Effector CD4-positive, alpha-beta T cell (primary cell): ENCODE measurements at regions not wholly inside any gene's neighbourhood (a gene's known extent, or its start where the extent isn't known, plus 50 kb on each side); places are given as distances from the start of the nearest gene placed in this dataset.
"Not testable (repeated sequence)": the region's sequence is repeated elsewhere in the genome, so short reads cannot be mapped to it uniquely, and the experiment has no call there.

Experiments used
- DNase-seq: peaks from one replicate; pipeline ENCODE4 v3.0.0-alpha.2; 2020

DNA sequence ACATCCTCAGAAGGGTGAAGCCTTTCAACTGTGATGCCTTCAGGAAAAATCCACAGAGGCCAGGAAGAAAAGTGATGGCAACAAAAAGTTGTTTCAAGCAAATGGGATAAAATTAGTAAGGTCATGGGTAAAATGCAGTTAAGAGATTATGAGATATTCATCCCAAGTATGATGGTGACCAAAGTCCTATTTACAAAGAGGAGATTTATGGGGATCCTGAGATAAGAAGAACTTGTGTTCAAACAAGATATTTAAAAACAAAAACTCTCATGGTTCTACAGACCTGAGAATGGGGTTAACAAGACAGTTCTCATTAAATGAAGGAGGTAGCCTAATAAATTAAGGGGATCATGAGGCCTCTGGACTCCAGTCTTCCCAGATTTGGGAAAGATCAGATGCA is 184.4 kb downstream of the FCRL5 start:
- DNase-seq, result no peak

DNA sequence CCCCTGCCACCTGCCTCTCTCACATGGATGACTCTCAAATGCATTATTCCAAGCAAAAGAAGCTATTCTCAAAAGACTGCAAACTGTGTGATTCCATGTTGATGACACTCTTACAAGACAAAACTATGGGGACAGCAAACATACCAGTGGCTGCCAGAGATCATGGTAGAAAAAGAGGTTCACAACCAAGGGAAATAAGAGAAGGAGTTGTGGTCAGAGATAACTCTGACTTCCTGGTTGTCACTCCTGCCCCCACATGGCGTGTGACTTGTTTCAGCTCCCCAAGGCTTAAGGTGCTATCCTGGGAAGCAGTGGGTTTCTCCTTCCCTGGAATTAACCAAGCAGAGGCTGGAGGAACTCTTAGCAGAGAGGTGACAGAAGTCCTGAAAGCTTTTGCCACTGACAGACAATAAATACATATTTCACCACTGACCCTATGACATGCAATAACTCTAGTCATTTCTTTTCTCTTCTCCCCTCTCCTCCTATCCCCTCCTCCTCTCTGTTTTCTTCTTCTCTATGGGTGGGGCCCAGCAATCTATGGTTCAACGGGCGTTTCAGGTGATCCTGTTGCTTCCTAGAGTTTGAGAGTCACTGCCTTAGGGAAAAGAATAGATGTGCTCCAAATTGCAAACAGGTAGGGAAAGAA is 185.1 kb downstream of the FCRL5 start:
- no peak for DNase-seq

DNA sequence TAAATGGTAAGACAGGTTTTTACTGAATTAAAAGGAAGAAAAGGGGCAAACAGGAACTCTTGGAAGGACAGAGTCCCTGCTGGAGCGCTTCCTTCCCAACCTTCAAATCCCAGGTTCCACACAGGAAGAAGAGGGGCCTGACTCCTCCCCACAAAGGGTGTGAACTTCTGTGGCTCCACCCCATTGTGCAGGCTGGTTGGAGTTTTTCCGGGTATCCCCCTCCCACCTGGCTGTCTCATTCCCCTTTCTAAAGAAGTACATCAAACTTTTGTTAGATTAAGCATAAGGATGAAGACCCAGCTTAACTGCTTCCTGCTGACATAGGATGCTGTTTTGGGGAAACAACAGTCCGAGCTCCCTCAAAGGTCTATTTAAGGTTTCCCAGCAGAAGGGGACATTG is 187.7 kb downstream of the FCRL5 start:
- DNase-seq, result no peak

DNA sequence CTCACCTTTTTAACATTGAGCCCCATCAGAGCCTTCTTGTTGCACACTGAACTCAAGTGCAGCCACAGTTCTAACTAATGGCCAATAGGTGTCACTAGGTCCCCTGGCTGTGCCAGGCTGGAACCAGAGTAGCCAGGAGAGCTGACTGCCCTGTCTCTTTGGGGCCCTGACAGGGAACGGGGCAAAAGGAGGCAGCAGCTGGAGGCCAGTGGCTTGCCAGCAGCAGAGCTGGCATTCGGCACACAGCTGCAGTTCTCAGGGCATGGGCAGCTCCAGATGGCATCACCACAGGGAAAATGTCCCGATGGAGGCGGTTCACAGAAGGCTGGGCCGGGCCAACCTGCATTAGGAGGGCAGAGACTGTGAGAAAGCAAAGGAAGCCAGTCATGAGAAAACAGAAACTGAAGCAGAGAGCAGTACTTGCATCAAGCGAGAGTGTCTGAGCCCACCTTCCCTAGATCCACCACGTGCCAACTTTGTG is 188.6 kb downstream of the FCRL5 start:
- DNase-seq, result no peak

DNA sequence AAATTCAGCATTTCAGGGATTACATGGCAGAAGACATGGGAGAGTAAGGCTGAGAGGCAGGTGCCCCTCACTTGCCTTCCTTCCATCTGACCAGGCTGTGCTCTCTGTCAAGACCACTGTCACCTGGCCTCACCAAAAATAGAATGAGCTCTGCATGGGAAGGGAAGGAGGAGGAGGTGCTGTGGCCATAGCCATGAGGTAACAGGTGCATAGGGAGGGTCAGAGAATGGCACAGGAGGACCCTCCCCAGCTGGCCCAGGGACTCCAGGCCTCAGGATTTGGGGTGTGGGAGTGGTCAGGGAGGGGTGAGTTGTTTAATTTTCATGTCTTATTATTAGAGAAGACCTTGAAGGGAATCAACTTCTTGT is 192.3 kb downstream of the FCRL5 start:
- DNase-seq, result no peak

DNA sequence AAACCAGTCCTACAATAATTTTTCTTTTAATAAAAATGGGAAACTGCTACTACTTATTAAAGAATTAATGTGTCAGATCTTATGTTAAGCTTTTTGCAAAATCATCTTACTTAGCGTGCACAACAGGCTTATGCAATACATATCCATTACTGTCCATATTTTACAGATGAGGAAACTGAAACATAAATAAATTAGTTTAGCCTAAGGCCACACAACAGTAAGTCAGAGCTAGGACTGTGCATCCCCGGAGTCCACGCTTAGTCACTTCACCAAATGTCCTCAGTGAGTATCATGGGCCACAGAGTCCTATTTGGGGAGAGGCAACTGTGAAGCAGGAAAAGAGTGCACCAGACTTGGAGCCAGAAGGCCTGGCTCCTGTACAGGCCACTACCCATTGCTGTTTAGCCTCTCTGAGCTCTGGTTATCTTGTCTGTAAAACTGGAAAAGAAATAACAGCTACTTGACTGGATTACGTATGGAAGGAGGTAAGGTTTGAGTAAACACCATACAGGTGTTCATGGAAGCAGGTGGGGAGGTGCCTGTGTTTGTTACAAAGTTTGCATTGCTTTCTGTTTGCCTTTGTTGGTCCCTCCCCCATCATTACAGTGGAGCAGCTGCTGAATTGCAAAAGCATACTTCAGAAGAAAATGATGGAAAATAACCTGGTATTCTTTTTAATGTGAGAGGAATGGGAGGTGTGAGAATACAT is 192.8 kb downstream of the FCRL5 start:
- no peak for DNase-seq

DNA sequence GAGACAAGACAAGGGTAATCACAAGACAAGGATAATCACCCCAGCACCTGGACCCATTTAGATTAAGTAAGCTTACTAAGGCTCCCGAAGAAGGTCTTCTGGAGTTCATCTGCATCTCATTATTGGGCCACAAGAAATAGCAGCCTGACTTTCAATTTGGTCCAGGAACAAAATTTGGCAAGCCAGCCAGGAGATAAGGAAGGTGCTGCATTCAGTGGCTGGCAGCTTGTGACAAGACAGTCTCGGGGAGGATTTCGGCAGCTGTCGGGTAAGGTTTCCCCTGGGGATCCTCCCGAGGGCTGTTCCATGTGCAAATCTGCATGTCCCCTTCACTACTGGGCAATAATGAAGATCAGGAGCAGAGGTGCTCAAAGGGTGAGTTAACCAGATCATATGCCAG is 195.2 kb downstream of the FCRL5 start:
- no peak for DNase-seq

DNA sequence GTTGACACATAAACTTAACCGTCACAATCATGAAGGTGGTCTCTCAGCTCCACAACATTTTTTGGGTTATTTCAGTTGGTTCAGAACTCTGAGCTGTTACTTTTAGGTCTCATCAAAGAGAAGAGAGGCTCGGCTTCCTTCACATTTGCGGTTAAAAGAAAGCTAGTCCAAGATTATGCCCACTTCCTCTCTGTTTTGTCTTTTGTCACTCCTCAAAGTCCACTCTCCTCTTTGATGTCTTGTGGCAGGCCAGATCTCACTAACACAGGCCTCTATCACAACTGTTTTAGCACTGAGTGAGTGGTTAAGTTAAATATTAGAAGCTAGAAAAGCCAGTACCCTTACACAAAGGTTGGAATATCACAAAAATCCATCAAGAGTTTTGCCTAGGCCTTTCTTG is 195.7 kb downstream of the FCRL5 start:
- DNase-seq, result no peak

DNA sequence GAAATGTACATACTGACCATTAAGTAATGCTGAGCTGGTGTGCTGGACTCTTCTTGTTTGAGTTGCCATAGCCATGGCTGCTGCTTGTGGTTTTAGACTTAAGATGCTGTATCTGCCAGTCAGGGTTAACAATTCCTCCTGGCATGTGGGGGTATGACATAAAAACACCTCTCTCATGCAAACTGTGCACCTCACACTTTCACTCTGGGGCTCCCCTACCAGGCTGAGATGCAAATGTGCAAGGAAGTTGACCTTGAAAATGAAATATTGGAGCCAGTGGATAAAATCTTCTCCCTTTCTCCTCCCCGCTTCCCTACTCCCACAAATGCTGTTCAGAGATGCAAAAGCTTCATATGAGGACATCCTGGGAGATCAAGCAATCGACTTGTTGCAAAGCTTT is 198.8 kb downstream of the FCRL5 start:
- DNase-seq, result no peak

DNA sequence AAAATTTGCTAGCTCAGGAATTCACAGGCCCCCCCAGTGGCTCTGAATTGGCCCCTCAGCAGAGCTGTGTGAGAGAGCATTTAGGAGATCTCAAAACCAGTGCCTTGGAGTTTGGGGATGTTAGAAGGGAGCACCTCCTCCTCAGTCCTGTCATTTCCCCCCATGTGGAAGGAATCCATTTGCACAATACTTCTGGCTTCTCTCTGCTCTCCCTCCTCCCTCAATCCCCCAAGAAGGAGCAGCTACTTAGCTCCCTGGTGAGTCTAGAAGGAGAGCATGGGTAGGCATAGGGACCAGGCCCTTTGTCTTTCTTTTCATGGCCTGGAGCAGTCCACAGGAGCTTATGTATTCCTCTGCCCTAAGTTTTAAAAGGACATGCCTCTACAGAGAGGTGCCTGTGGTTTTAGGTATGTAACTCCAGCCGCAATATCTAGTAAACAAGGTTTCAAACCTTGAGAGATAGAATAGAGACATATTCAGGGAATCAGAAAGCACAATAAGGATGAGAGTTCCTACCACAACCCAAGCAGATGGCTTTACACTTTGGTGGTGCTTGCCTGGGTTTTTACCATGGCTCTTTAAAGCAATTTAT is 199.4 kb downstream of the FCRL5 start:
- no peak for DNase-seq

DNA sequence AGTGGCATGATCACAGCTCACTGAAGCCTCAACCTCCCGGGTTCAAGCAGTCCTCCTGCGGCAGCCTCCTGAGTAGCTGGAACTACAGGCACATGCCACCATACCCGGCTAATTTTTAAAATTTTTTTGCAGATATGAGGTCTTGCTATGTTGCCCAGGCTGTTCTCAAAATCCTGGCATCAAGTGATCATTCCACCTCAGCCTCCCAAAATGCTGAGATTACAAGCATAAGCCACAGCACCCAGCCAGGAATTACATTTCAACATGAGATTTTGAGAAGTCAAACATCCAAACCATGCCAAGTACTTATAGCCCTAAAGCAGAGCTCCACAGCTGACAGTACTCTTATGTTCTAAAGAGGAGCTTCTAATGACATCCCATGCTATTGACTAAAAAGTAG is 200.1 kb downstream of the FCRL5 start:
- no peak for DNase-seq

DNA sequence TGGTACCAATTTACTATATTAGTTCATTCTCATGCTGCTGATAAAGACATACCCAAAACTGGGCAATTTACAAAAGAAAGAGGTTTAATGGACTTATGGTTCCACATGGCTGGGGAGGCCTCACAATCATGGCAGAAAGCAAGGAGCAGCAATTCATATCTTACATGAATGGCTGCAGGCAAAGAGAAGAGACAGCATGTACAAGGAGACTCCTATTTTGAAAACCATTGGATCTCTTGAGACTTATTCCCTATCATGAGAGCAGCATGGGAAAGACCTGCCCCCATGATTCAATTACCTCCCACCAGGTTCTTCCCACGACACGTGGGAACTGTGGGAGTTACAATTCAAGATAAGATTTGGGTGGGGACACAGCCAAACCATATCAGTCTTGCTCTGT is 200.5 kb downstream of the FCRL5 start:
- DNase-seq, result not testable (repeated sequence)

DNA sequence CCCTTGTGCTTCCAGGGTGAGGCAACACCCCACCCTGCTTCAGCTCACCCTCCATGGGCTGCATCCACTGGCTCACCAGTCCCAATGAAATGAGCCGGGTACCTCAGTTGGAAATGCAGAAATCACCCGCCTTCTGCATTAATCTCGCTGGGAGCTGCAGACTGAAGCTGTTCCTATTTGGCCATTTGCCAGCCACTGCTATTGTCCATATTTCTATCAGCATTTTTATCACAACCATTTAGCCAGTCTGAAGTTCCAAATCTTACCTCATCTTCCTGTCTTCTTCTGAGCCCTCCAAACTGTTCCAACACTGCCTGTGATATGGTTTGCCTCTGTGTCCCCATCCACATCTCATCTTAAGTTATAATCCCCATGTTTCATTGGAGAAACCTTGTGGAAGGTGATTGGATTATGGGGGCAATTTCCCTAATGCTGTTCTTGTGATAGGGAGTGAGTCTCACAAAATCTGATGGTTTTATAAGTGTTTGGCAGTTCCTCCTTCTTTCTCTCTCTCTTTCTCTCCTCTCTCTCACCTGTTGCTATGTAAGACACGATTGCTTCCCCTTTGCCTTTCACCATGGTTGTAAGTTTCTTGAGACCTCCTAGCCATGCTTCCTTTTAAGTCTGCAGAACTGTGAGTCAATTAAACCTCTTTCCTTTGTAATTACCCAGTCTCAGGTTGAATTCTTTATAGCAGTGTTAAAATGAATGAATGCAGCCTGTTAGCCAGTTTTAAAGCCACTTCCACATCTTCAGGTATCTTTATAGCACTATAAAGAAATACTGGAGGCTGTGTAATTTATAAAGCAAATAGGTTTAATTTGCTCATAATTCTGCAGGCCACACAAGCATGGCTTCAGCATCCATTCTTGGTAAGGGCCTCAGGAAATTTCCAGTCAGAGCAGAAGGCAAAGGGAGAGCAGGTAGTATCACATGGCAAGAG is 203.5 kb downstream of the FCRL5 start:
- DNase-seq, result no peak

DNA sequence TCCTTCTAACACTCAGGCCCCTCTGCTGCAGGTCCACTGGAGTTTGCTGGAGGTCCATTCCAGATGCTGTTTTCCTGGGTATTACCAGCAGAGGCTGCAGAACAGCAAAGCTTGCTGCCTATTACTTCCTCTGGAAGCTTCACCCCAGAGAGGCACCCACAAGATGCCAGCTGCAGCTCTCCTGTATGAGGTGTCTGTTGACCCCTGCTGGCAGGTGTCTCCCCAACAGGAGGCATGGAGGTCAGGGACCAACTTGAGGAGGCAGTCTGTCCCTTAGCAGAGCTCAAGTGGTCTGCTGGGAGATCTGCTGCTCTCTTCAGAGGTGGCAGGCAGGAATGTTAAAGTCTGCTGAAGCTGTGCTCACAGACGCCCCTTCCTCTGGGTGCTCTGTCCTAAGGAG is 204.8 kb downstream of the FCRL5 start:
- no peak for DNase-seq

DNA sequence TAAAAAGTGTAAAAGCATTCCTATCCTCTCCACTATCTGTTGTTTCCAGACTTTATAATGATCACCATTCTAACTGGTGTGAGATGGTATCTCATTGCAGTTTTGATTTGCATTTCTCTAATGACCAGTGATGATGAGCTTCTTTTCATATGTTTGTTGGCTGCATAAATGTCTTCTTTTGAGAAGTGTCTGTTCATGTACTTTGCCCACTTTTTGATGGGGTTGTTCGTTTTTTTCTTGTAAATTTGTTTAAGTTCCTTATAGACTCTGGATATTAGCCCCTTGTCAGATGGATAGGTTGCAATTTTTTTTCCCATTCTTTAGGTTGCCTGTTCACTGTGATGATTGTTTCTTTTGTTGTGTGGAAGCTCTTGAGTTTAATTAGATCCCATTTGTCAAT is 199.6 kb upstream of the ETV3 start:
- DNase-seq, result not testable (repeated sequence)

DNA sequence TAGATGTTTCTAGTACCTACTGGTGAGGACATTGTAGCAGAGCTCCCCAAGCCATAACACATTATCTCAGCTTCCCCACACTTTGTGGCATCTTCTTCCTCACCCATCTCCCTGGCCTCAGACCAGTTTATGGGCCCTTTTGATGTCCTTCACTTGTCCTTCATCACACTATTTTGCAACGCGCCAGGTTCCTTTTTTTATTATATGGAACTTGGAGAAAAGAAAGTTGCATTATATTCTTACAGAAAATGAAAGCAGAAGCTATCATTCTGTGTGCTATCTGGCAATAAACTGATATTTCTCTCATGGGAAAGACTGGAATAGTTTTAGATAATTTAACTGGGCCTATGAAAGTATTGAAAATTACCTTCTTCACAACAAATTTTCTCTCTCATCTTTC is 196.9 kb upstream of the ETV3 start:
- DNase-seq, result no peak

DNA sequence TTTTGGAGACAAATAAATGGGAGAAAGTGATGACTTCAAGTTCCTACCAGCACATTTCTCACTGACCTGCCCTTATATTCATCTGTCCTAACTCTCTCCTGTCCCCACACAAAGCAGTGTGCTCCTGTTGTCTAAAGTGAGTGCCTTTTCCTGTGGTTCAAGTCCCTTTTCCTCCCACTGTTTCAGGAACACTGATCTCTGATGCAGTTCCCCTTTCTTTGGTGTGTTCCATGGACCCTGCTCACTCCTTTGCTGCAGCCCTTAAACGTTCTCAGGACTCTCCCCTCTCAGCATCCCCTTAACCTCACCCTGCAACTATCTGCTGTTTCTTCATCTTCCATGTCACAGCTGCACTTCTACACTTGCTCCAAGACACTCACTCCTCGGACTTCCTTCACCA is 195.8 kb upstream of the ETV3 start:
- no peak for DNase-seq

DNA sequence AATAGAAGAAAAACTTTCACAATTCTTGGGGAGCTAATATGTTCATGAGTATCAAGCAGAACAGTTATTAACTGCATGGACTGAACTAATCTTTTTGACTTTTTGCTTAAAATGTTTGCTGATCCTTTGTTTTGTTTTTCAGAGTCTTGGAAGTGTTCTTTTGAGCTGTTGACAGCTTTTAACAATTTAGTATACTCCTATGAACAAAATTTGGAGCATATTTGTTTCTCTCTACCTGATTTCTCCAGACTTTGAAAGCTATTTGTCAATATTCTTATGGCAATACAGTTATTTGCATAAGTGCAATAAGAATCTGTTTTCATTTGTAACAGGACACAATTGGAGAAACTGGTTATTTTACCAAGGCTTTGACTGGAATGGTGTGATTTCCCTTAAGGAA is 192.0 kb upstream of the ETV3 start:
- not testable (repeated sequence) for DNase-seq

DNA sequence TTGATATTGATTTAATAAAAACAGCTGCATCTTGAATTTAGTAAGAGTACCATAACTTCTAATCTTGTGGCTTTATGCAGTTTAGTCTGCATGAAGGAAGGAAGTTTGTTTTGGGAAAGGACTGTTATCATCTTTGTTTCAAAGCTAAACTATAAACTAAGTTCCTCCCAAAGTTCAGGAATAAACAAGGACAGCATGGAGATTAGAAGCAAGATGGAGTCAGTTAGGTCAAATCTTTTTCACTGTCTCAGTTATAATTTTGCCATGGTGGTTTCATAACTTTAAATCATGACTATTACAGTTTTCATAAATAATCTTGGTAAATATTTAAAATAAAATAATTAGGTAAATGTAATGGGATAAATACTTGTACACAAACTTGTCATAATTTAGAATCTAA is 189.9 kb upstream of the ETV3 start:
- DNase-seq, result not testable (repeated sequence)

DNA sequence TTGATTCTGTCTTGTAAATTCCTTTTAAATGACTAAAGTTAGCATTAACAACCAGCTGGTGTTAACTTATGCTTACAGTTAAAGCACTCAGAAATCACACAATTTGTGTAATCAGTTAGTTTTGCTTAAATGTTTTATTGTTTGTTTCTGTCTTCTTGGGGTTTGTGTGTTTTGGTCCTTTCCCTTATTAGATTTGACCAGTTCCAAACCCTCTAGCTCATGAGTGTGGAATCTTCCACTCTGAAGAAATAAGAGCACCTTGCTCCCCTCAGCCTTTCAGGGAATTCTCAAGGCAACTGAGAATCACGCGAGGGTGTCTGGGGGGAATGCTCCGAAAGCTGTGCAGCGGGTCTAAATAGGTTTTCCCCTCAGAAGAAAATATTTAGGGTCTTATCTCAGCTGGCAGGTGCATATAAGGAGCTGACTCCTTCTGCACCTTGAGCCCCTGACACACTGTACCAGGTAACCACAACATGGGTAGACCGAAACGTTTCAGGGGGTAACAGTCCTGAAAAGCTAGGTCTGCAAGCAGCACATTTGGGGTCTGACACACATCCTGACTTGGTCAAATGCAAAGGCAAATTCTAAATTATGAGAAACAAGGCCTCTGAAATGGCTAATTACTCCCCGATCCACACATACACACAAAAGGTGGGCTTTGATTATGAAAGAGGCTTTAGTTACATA is 188.1 kb upstream of the ETV3 start:
- DNase-seq, result no peak

DNA sequence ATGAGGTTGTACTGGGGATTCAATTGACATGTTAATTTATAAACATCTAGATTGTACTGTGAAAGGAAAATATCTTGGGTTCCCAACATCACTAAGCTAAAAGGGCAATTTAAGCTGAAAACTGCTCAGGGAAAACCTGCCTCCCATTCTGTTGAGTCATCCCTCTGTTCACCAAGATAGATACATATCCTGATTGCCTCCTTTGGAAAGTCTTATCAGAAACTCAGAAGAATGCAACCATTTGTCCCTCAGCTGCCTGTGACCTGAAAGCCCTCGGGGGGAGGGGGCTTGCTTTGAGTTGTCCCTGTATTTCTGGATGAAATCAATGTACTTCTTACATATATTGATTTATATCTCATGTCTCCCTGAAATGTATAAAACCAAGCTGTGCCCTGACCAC is 187.0 kb upstream of the ETV3 start:
- DNase-seq, result no peak

DNA sequence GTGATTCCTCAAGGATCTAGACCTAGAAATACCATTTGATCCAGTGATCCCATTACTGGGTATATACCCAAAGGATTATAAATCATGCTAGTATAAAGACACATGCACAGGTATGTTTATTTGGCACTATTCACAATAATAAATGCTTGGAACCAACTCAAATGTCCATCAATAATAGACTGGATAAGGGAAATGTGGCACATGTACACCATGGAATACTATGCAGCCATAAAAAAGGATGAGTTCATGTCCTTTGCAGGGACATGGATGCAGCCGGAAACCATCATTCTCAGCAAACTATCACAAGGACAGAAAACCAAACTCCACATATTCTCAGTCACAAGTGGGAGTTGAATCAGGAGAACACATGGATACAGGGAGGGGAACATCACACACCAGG is 183.8 kb upstream of the ETV3 start:
- DNase-seq, result not testable (repeated sequence)

DNA sequence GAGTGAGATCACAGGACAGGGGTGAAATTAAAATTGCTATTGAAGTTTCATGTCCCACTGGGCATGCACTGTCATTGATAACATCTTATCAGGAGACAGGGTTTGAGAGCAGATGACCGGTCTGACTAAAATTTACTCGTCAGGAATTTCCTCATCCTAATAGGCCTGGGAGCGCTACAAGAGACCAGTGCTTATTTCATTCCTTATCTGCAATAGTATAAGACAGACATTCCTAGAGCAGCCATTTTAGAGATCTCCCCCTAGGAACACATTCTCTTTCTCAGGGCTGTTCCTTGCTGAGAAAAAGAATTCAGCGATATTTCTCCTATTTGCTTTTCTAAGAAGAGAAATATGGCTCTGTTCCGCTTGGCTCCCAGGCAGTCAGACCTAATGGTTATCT is 181.4 kb upstream of the ETV3 start:
- DNase-seq, result no peak
